Lower lobe of right lung (tissue), 2 donors: ENCODE measurements at regions not wholly inside any gene's neighbourhood (a gene's known extent, or its start where the extent isn't known, plus 50 kb on each side); places are given as distances from the start of the nearest gene placed in this dataset.
"Not testable (repeated sequence)": the region's sequence is repeated elsewhere in the genome, so short reads cannot be mapped to it uniquely, and the experiment has no call there.

Experiments used
- ATAC-seq, 2 donors: fragments of 200-7000 bp; cut with Tn5 transposase; one replicate each; pipeline ENCODE4 v1.9.1; 2020 to 2022; ENCODE audit warnings: mild to moderate bottlenecking in 2 of 2, moderate library complexity in 2 of 2
- DNase-seq: peaks from one replicate; pipeline ENCODE4 v3.0.0-alpha.2; 2020
- H3K27ac ChIP-seq: fragments of 200-600 bp; one replicate; pipeline ENCODE4 v1.8.0; 2022
- H3K27me3 ChIP-seq: fragments of 200-600 bp; one replicate; pipeline ENCODE4 v1.8.0; 2022; ENCODE audit warnings: low read depth
- H3K36me3 ChIP-seq: fragments of 200-600 bp; one replicate; pipeline ENCODE4 v1.8.0; 2022; ENCODE audit warnings: mild to moderate bottlenecking
- H3K4me1 ChIP-seq: fragments of 200-600 bp; one replicate; pipeline ENCODE4 v1.8.0; 2022
- H3K4me3 ChIP-seq: fragments of 200-600 bp; one replicate; pipeline ENCODE4 v1.8.0; 2022; ENCODE audit warnings: mild to moderate bottlenecking
- H3K9me3 ChIP-seq: fragments of 200-600 bp; one replicate; pipeline ENCODE4 v1.8.0; 2022
- intact Hi-C: fragments of 100-400 bp; cut with DNase I; formaldehyde crosslinking; loops from one replicate; pipeline ENCODE4 v1.11.0; 2022
- TF ChIP-seq, protein P1 (sequence below): fragments of 200-600 bp; IDR thresholded peaks from one replicate; pipeline ENCODE4 v1.8.0; 2022; ENCODE audit warnings: antibody characterized with exemption, mild to moderate bottlenecking
- donor health status: DM: no; HTN: yes; CAD: no; lungs with severe emphysema.

GRCh38 chr1:95905818-95906395, 671.9 kb downstream of the RWDD3 start:
- no peak overlapping the region for H3K27ac ChIP-seq
- H3K4me3 ChIP-seq = no peak overlapping the region
- ATAC-seq (no peak), DNase-seq (no peak)
- H3K4me1 ChIP-seq = no peaks in the 10 kb centered on the region
- no peaks in the 10 kb centered on the region for H3K9me3 ChIP-seq
- TF ChIP-seq, protein P1, sequence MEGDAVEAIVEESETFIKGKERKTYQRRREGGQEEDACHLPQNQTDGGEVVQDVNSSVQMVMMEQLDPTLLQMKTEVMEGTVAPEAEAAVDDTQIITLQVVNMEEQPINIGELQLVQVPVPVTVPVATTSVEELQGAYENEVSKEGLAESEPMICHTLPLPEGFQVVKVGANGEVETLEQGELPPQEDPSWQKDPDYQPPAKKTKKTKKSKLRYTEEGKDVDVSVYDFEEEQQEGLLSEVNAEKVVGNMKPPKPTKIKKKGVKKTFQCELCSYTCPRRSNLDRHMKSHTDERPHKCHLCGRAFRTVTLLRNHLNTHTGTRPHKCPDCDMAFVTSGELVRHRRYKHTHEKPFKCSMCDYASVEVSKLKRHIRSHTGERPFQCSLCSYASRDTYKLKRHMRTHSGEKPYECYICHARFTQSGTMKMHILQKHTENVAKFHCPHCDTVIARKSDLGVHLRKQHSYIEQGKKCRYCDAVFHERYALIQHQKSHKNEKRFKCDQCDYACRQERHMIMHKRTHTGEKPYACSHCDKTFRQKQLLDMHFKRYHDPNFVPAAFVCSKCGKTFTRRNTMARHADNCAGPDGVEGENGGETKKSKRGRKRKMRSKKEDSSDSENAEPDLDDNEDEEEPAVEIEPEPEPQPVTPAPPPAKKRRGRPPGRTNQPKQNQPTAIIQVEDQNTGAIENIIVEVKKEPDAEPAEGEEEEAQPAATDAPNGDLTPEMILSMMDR = no peak
- H3K36me3 ChIP-seq = no peaks in the 10 kb centered on the region
- intact Hi-C loops = no loop called here
- H3K27me3 ChIP-seq = no peaks in the 10 kb centered on the region

DNA sequence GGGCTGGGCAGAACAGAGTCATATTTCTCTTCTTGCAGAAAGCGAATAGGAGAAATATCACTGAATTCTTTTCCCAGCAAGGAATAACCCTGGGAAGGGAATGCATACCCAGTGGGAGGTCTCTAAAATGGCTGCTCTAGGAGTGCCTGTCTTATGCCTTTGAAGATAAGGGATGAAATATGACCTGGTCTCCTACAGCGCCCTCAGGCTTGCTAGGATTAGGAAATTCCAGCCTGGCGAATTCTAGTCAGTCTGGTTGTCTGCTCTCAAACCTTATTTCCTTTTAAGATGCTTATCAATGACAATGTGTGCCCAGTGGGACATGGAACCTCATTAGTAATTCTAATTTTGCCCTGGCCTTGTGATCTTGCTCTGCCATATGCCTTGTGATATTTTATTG, 677.7 kb downstream of the RWDD3 start:
- ATAC-seq = not testable (repeated sequence)

GRCh38 chr1:95916616-95917015, 682.6 kb downstream of the RWDD3 start:
- H3K9me3 ChIP-seq = peaks cover 7% of the 10 kb centered on the region
- H3K27me3 ChIP-seq = no peaks in the 10 kb centered on the region
- no peaks in the 10 kb centered on the region for H3K36me3 ChIP-seq
- intact Hi-C loops = no loop called here
- no peaks in the 10 kb centered on the region for H3K4me1 ChIP-seq
- ATAC-seq (no peak), DNase-seq (no peak)
- TF ChIP-seq, protein P1 = no peak
- H3K27ac ChIP-seq = no peak overlapping the region
- H3K4me3 ChIP-seq = no peak overlapping the region

More for the DNA sequence above, 677.7 kb downstream of the RWDD3 start:
- DNase-seq, H3K36me3 ChIP-seq, H3K4me3 ChIP-seq, H3K9me3 ChIP-seq, H3K27me3 ChIP-seq, intact Hi-C loops, H3K4me1 ChIP-seq, H3K27ac ChIP-seq: not testable (repeated sequence)

DNA sequence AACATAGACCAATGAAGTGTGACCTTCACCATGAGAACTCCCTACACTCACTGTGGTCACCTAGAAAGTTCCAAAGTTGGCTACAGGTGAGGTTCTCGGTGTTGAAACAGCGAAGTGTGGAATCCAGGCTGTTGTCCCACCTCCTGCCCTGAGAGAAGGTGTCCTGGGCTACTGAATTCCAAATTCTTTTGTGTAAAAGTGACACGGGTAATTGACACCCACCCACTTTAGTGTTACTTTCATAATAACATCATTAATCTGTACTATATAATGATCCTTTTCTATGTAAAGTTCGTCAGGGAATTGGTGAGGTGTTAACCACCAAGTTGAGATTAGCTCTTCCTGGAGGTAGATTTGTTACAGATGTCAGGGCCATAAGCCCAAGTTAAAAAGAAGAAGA, 690.7 kb downstream of the RWDD3 start:
- Histone ChIP-seq H3K27me3 (no peaks in the 10 kb centered on the region), H3K27ac (no peak overlapping the region), H3K4me3 (no peak overlapping the region), H3K36me3 (no peaks in the 10 kb centered on the region), H3K9me3 (no peaks in the 10 kb centered on the region), H3K4me1 (no peaks in the 10 kb centered on the region)
- intact Hi-C loops = no loop called here
- TF ChIP-seq, protein P1 = no peak
- DNase-seq = no peak
- ATAC-seq = no peak

DNA sequence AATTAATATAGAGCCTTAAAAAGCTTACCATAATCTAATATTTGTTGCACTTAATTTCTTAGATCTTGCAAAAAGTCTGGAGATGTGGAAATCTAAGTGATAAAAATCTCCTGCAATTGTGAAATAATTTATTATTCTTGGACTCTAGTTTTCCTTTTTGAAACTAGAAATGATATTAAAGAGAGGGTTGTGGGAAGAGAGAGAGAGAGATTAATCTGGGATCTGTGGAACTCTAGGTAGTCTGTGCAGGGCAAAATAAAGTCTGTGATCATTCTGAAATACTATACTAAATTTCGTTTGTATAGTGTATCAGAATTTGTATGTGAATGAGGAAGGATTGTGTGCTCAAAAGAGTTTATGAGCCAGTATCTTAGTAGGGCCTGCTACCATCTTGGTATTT, 692.3 kb downstream of the RWDD3 start:
- no peaks in the 10 kb centered on the region for H3K9me3 ChIP-seq
- intact Hi-C loops = no loop called here
- no peak for DNase-seq
- H3K27me3 ChIP-seq = no peaks in the 10 kb centered on the region
- no peaks in the 10 kb centered on the region for H3K36me3 ChIP-seq
- H3K27ac ChIP-seq = no peak overlapping the region
- no peak overlapping the region for H3K4me3 ChIP-seq
- no peak for ATAC-seq
- H3K4me1 ChIP-seq = no peaks in the 10 kb centered on the region
- TF ChIP-seq, protein P1 = no peak

- intact Hi-C loops = no loop called here
- TF ChIP-seq, protein P1 = no peak
- no peak for DNase-seq
- no peaks in the 10 kb centered on the region for H3K9me3 ChIP-seq
- H3K4me1 ChIP-seq = no peaks in the 10 kb centered on the region
- H3K27me3 ChIP-seq = no peaks in the 10 kb centered on the region
- no peak overlapping the region for H3K27ac ChIP-seq
- no peak for ATAC-seq
- no peak overlapping the region for H3K4me3 ChIP-seq
- no peaks in the 10 kb centered on the region for H3K36me3 ChIP-seq
Observed at GRCh38 chr1:95927061-95927460, 693.1 kb downstream of the RWDD3 start.
